Neural cell (in vitro differentiated cells): ENCODE measurements at regions not wholly inside any gene's neighbourhood (a gene's known extent, or its start where the extent isn't known, plus 50 kb on each side); places are given as distances from the start of the nearest gene placed in this dataset.

Experiments
- H2AFZ ChIP-seq: fragments of 200-600, 300-800 bp; sonication (generic), shearing (Covaris generic); 2 replicates; pipeline ENCODE4 v1.6.0; 2014; ENCODE audit warnings: low read depth, mild to moderate bottlenecking, antibody characterized with exemption, low read length, moderate library complexity
- H3F3A ChIP-seq: fragments of 200-600 bp; shearing (Covaris generic); 2 replicates; pipeline ENCODE4 v1.6.1; 2016; ENCODE audit warnings: mild to moderate bottlenecking, moderate library complexity, mixed read lengths, antibody characterized with exemption, low read length; ENCODE audit not compliant: insufficient read depth, poor library complexity, severe bottlenecking
- H3K27ac ChIP-seq: fragments of 200-600, 300-800 bp; sonication (generic), shearing (Covaris generic); 2 replicates; pipeline ENCODE4 v1.5.1; 2014; ENCODE audit warnings: mild to moderate bottlenecking, low read length, moderate library complexity
- H3K27me3 ChIP-seq: fragments of 300-800, 200-600 bp; sonication (generic), shearing (Covaris generic); 2 replicates; pipeline ENCODE4 v1.6.0; 2014; ENCODE audit warnings: mild to moderate bottlenecking, low read depth, low read length, moderate library complexity; ENCODE audit not compliant: insufficient read depth
- H3K36me3 ChIP-seq: fragments of 300-800, 200-600 bp; sonication (generic), shearing (Covaris generic); 2 replicates; pipeline ENCODE4 v1.5.1; 2014; ENCODE audit warnings: mild to moderate bottlenecking, antibody characterized with exemption, low read length, moderate library complexity; ENCODE audit not compliant: insufficient read depth
- H3K4me2 ChIP-seq: fragments of 300-800, 200-600 bp; sonication (generic), shearing (Covaris generic); 2 replicates; pipeline ENCODE4 v1.6.0; 2014; ENCODE audit warnings: mild to moderate bottlenecking, low read length
- H3K4me3 ChIP-seq: fragments of 300-800, 200-600 bp; sonication (generic), shearing (Covaris generic); 2 replicates; pipeline ENCODE4 v1.5.1; 2014; ENCODE audit warnings: mild to moderate bottlenecking, low read length, moderate library complexity
- H3K79me2 ChIP-seq: fragments of 200-600 bp; shearing (Covaris generic); replicated peaks from 2 replicates; pipeline ENCODE4 v1.6.0; 2014; ENCODE audit warnings: mild to moderate bottlenecking, low read length, moderate library complexity; ENCODE audit not compliant: insufficient read depth
- H3K9ac ChIP-seq: fragments of 300-800, 200-600 bp; sonication (generic), shearing (Covaris generic); 2 replicates; pipeline ENCODE4 v1.6.1; 2016; ENCODE audit warnings: mild to moderate bottlenecking, low read length, mixed read lengths
- H3K9me2 ChIP-seq: fragments of 200-600 bp; shearing (Covaris generic); 2 replicates; pipeline ENCODE4 v1.6.1; 2016; ENCODE audit warnings: mild to moderate bottlenecking, low read length, mixed read lengths; ENCODE audit not compliant: insufficient read depth
- H3K9me3 ChIP-seq: fragments of 200-600, 300-800 bp; sonication (generic), shearing (Covaris generic); 2 replicates; pipeline ENCODE4 v1.6.1; 2016; ENCODE audit warnings: mild to moderate bottlenecking, mixed run types, low read length, moderate library complexity, mixed read lengths
- H4K20me1 ChIP-seq: fragments of 200-600 bp; shearing (Covaris generic); 2 replicates; pipeline ENCODE4 v1.6.1; 2016; ENCODE audit warnings: mild to moderate bottlenecking, mixed run types; ENCODE audit not compliant: insufficient read depth
- CTCF ChIP-seq: fragments of 450-650 bp; IDR thresholded peaks from 2 replicates; pipeline ENCODE4 v1.5.1; 2014; ENCODE audit warnings: antibody characterized with exemption, mild to moderate bottlenecking, moderate library complexity; ENCODE audit not compliant: poor library complexity, severe bottlenecking
- EP300 ChIP-seq: fragments of 450-650 bp; conservative IDR thresholded peaks from 2 replicates; pipeline ENCODE4 v1.6.1; 2014; ENCODE audit warnings: antibody characterized with exemption, mild to moderate bottlenecking, moderate library complexity; ENCODE audit not compliant: poor library complexity, severe bottlenecking
- EZH2 ChIP-seq: fragments of 200-600, 300-800 bp; shearing (Covaris generic), sonication (generic); IDR thresholded peaks from 2 replicates; pipeline ENCODE4 v1.6.1; 2014; ENCODE audit warnings: antibody characterized with exemption, low read length, borderline replicate concordance, mild to moderate bottlenecking; ENCODE audit not compliant: insufficient read depth, poor library complexity, severe bottlenecking
- MXI1 ChIP-seq: fragments of 450-650 bp; conservative IDR thresholded peaks from 2 replicates; pipeline ENCODE4 v1.6.1; 2014; ENCODE audit warnings: antibody characterized with exemption, mild to moderate bottlenecking; ENCODE audit not compliant: poor library complexity, severe bottlenecking
- POLR2AphosphoS5 ChIP-seq: IDR thresholded peaks from 2 replicates; pipeline ENCODE4 v1.6.1; 2012
- RAD21 ChIP-seq: fragments of 450-650 bp; conservative IDR thresholded peaks from 2 replicates; pipeline ENCODE4 v1.6.1; 2014; ENCODE audit warnings: antibody characterized with exemption, mild to moderate bottlenecking, moderate library complexity
- REST ChIP-seq: IDR thresholded peaks from 2 replicates; pipeline ENCODE4 v1.6.1; 2012; ENCODE audit warnings: borderline replicate concordance
- SMC3 ChIP-seq: fragments of 450-650 bp; conservative IDR thresholded peaks from 2 replicates; pipeline ENCODE4 v1.6.1; 2014; ENCODE audit warnings: antibody characterized with exemption, mild to moderate bottlenecking, moderate library complexity; ENCODE audit not compliant: poor library complexity
- TAF1 ChIP-seq: IDR thresholded peaks from 2 replicates; pipeline ENCODE4 v1.6.1; 2012; ENCODE audit warnings: low read depth

GRCh38 chrX:45449982-45450381 lies 249.3 kb upstream of the DIPK2B start (continued):
- TF ChIP-seq RAD21 (no peak), SMC3 (no peak), MXI1 (no peak)

- no peaks in the 10 kb centered on the region for H4K20me1 ChIP-seq
- H3K9me2 ChIP-seq: no peaks in the 10 kb centered on the region
- no peak for TF ChIP-seq MXI1
- no peak for TF ChIP-seq EZH2
- TF ChIP-seq RAD21: no peak
- no peak for TF ChIP-seq EP300
- no peak for TF ChIP-seq SMC3
- TF ChIP-seq REST: no peak
- TF ChIP-seq CTCF: no peak
- no peak for TF ChIP-seq POLR2AphosphoS5
- no peak for TF ChIP-seq TAF1
- no peak overlapping the region for H2AFZ ChIP-seq
- no peak overlapping the region for H3K27ac ChIP-seq
- no peak overlapping the region for H3K9ac ChIP-seq
- no peak overlapping the region for H3K4me2 ChIP-seq
- no peaks in the 10 kb centered on the region for H3F3A ChIP-seq
- no peaks in the 10 kb centered on the region for H3K36me3 ChIP-seq
- H3K9me3 ChIP-seq: no peaks in the 10 kb centered on the region
- H3K27me3 ChIP-seq: no peaks in the 10 kb centered on the region
- H3K79me2 ChIP-seq: no peaks in the 10 kb centered on the region
- no peak overlapping the region for H3K4me3 ChIP-seq
Measured at GRCh38 chrX:45447995-45448394, 247.3 kb upstream of the DIPK2B start.

- Histone ChIP-seq H3K9me3 (no peaks in the 10 kb centered on the region), H2AFZ (no peak overlapping the region), H3K27ac (no peak overlapping the region), H3F3A (no peaks in the 10 kb centered on the region), H3K27me3 (no peaks in the 10 kb centered on the region), H3K79me2 (no peaks in the 10 kb centered on the region), H3K4me2 (no peak overlapping the region), H3K4me3 (no peak overlapping the region), H4K20me1 (no peaks in the 10 kb centered on the region), H3K9me2 (no peaks in the 10 kb centered on the region), H3K9ac (no peak overlapping the region), H3K36me3 (no peaks in the 10 kb centered on the region)
- TF ChIP-seq EP300 (no peak), RAD21 (no peak), SMC3 (no peak), CTCF (no peak)
Measured at GRCh38 chrX:45447331-45447730, 246.7 kb upstream of the DIPK2B start.
